GM10266 (cell line): ENCODE measurements at regions not wholly inside any gene's neighbourhood (a gene's known extent, or its start where the extent isn't known, plus 50 kb on each side); places are given as distances from the start of the nearest gene placed in this dataset.
"Not testable (repeated sequence)": the region's sequence is repeated elsewhere in the genome, so short reads cannot be mapped to it uniquely, and the experiment has no call there.

Experiments used
- DNase-seq: peaks from one replicate; pipeline ENCODE4 v3.0.0; 2012; ENCODE audit errors: extremely low spot score
- CTCF ChIP-seq: IDR thresholded peaks from 2 replicates; pipeline ENCODE4 v1.5.1; 2012; ENCODE audit warnings: mild to moderate bottlenecking, low read depth; ENCODE audit not compliant: control insufficient read depth, insufficient read depth; ENCODE audit errors: missing control alignments

GRCh38 chr10:127657056-127657455, 79.9 kb upstream of the FOXI2 start:
- TF ChIP-seq CTCF: no peak
- no peak for DNase-seq

GRCh38 chr10:127676430-127676829, 60.6 kb upstream of the FOXI2 start:
- DNase-seq: not testable (repeated sequence)

GRCh38 chr10:127678091-127678490, 58.9 kb upstream of the FOXI2 start:
- DNase-seq: no peak
- no peak for TF ChIP-seq CTCF

- DNase-seq: no peak
- no peak for TF ChIP-seq CTCF
These were observed 57.2 kb upstream of the FOXI2 start for GRCh38 chr10:127679642-127680255.
